ENCODE measurements at regions not wholly inside any gene's neighbourhood (a gene's known extent, or its start where the extent isn't known, plus 50 kb on each side); places are given as distances from the start of the nearest gene placed in this dataset.
"Not testable (repeated sequence)": the region's sequence is repeated elsewhere in the genome, so short reads cannot be mapped to it uniquely, and the experiment has no call there.

DNA sequence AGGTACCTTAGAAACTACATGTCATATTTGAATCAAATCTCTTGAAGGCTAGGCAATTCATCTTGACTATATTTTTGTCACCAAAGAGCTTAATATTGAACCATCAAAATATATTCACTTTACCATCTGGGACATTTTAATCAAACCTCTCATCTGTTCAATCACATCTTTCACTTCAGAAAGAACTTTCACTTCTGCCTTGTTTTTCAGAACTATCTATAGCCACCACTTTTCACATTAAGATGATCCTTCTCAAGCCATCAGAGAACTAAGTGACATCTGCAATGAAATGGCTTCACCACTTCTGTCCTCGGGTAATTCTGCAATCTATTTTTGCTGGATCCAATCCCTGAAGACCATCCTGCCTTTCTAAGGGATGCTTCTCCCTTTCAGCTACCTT is 57.8 kb downstream of the OR2B2 start:
- H3K4me3 ChIP-seq (ENCODE audit: low read depth, low read length), result no peak overlapping the region
- TF ChIP-seq, protein P1, sequence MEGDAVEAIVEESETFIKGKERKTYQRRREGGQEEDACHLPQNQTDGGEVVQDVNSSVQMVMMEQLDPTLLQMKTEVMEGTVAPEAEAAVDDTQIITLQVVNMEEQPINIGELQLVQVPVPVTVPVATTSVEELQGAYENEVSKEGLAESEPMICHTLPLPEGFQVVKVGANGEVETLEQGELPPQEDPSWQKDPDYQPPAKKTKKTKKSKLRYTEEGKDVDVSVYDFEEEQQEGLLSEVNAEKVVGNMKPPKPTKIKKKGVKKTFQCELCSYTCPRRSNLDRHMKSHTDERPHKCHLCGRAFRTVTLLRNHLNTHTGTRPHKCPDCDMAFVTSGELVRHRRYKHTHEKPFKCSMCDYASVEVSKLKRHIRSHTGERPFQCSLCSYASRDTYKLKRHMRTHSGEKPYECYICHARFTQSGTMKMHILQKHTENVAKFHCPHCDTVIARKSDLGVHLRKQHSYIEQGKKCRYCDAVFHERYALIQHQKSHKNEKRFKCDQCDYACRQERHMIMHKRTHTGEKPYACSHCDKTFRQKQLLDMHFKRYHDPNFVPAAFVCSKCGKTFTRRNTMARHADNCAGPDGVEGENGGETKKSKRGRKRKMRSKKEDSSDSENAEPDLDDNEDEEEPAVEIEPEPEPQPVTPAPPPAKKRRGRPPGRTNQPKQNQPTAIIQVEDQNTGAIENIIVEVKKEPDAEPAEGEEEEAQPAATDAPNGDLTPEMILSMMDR (IDR thresholded peaks at IDR 0.05; ENCODE audit: borderline replicate concordance, insufficient read depth, low read depth, low read length), result no peak

DNA sequence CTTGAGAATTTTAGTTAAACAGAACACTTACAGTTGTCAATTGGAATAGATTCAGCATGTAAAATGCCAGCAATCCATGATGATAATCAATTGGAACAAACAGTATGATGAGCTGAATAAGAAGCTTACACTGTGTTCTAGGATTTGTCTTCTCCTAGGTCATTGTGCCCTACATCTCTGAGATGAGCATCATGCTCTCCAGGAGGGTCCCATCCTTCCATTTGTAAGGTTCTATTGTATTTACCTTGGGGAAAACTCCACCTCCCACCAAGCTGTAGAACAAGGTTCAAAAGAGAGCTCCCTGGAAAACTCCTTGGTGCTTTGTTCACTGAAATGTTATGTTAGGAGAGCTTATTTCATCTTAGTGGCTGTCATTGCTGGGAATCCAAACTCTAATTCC is 60.8 kb downstream of the OR2B2 start:
- TF ChIP-seq, protein P1 (IDR thresholded peaks at IDR 0.05; ENCODE audit: borderline replicate concordance, insufficient read depth, low read depth, low read length), result no peak
- H3K4me3 ChIP-seq (ENCODE audit: low read depth, low read length), result no peak overlapping the region

DNA sequence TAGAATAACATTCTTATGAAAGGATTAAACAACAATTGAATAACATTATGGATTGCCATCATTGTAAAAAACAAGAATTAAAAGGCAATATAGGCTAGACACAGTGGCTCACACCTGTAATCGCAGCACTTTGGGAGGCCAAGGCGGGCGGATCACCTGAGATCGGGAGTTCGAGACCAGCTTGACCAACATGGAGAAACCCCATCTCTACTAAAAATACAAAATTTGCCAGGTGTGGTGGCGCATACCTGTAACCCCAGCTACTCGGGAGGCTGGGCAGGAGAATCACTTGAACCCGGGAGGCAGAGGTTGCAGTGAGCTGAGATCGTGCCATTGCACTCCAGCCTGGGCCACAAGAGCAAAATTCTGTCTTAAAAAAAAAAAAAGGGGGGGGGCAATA is 63.2 kb downstream of the OR2B2 start:
- not testable (repeated sequence) for H3K4me3 ChIP-seq (ENCODE audit: low read depth, low read length)

DNA sequence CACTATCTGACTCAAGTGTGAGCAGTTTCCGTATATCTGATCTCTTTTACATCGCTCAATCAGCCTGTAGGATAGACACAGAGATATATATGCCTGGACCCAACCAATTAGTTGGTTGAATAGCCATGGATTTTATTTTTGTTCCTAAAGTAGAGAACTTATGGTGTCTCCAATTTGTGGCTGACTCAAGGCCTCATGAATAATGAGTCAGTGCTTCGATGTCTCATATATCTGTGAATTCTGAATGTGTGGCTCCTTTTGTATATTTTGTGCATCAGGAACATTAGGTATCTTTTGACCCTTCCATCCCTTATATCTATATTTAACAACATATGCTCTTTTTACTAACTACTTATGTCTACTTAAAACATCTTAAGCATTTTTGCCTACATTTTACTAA is 64.5 kb downstream of the OR2B2 start:
- TF ChIP-seq, protein P1 (IDR thresholded peaks at IDR 0.05; ENCODE audit: borderline replicate concordance, insufficient read depth, low read depth, low read length), result no peak
- no peak overlapping the region for H3K4me3 ChIP-seq (ENCODE audit: low read depth, low read length)

DNA sequence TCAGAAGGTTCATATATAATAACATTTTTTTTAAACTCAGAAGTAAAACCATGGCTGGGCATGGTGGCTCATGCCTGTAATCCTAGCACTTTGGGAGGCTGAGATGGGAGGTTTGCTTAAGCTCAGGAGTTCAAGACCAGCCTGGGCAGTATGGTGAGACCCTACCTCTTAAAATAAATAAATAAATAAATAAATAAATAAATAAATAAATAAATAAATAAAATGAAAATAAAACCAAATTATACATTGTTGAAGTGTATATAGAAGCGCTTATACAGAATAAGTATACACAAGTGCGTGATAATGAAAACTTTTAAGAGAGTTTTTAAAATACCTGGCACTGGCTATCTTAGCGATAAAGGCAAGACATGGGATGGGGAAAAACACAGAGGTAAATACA is 71.6 kb downstream of the OR2B2 start:
- TF ChIP-seq, protein P1 (IDR thresholded peaks at IDR 0.05; ENCODE audit: borderline replicate concordance, insufficient read depth, low read depth, low read length), result no peak
- H3K4me3 ChIP-seq (ENCODE audit: low read depth, low read length), result no peak overlapping the region

DNA sequence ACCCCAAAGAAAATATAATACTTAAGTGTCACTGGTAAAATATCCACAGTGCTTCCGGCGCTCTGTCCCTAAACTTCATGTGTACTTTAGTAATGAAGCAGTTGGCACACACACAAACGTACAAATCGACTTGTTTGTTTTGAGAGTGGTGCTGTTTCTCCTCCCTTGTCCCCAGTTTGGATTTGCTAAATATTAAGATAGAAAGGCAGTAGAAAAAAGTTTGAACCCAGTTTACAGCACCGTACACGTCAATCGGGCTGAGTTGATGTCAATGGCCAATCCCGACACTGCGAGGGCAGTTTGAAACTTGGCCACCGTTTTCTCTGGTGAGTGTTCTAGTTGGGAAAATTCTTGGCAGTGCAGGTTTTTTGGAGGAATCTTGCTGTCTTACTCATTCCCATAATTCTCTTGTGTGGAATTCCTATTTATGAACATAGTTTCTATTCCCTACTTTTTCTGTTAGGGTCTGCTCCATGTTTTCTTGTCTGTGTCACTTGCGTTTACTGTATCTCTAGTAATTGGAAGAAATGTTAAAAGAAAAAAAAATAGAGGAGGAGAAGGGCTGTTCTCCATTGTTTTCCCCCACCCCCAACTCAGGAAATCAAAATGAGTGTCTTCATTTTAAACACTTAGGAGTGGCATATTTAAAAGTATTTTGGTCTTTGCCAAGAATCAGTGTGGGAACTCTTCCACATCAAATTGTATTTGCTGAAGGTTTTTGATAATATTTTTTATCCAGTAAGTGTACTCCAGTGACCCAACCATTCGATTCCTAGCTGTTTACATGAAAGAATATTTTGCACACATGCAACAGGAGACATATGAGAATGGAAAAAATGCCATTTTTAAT is 72.3 kb downstream of the OR2B2 start:
- H3K4me3 ChIP-seq (ENCODE audit: low read depth, low read length), result peak overlapping the region; percentile 61
- TF ChIP-seq, protein P1 (IDR thresholded peaks at IDR 0.05; ENCODE audit: borderline replicate concordance, insufficient read depth, low read depth, low read length), result no peak

DNA sequence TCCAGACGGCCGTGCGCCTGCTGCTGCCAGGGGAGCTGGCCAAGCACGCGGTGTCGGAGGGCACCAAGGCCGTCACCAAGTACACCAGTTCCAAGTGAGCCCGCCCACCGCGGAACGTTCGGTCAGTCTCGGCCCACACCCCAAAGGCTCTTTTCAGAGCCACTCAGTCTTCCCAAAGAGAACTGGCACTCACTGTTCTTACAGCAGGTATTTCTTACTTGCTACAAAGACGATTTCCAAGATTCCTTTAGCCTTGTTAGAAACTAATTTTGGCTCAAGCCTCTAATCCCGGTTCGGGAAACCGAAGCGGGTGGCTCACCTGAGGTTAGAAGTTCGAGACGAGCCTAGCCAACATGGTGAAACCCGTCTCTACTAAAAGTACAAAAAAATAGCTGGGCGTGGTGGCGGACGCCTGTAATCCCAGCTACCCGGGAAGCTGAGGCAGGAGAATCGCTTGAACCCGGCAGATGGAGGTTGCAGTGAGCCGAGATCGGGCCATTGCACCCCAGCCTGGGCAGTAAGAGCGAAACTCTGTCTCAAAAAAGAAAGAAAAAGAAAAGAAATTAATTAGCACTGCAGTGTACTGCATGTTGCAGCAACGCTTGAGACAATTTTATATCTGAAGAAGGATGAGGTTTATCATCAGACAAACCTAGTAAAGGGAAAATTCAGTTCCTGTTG is 73.1 kb downstream of the OR2B2 start:
- TF ChIP-seq, protein P1 (IDR thresholded peaks at IDR 0.05; ENCODE audit: borderline replicate concordance, insufficient read depth, low read depth, low read length), result no peak
- peak overlapping the region; percentile 61 for H3K4me3 ChIP-seq (ENCODE audit: low read depth, low read length)

Data from GM12875 (cell line).